ENCODE measurements at regions not wholly inside any gene's neighbourhood (a gene's known extent, or its start where the extent isn't known, plus 50 kb on each side); places are given as distances from the start of the nearest gene placed in this dataset.

DNA sequence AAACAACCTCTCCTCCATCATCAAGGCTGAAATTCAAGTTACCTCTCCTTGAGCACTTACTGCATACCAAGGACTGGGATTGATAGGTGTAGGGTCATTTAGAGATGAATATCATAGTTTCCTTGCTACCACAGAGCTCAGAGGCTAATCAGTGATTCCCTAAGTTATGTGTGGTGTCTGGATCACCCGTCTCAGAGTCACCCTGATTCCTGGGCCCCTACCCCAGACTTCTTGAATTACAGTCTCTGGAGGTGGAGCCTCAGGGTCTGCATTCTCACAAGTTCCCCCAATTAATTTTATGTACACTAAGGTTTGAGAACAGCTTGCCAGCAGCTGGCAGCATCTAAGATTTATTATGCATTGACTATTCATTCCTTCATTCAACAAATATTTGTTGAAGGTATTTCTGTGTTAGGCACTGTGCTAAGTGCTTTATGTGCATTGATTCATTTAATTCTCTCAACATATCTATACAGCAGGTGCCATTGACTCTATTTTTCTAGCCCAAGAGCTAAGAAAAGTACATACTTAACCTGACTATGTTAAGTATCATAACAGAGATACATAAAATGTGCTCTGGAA is 182.9 kb upstream of the FGGY start:
- TF ChIP-seq, protein P1, sequence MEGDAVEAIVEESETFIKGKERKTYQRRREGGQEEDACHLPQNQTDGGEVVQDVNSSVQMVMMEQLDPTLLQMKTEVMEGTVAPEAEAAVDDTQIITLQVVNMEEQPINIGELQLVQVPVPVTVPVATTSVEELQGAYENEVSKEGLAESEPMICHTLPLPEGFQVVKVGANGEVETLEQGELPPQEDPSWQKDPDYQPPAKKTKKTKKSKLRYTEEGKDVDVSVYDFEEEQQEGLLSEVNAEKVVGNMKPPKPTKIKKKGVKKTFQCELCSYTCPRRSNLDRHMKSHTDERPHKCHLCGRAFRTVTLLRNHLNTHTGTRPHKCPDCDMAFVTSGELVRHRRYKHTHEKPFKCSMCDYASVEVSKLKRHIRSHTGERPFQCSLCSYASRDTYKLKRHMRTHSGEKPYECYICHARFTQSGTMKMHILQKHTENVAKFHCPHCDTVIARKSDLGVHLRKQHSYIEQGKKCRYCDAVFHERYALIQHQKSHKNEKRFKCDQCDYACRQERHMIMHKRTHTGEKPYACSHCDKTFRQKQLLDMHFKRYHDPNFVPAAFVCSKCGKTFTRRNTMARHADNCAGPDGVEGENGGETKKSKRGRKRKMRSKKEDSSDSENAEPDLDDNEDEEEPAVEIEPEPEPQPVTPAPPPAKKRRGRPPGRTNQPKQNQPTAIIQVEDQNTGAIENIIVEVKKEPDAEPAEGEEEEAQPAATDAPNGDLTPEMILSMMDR (IDR thresholded peaks at IDR 0.05): no peak
- TF ChIP-seq EP300 (IDR thresholded peaks at IDR 0.05): no peak
- TF ChIP-seq POLR2A (IDR thresholded peaks at IDR 0.05): no peak
- TF ChIP-seq POLR2AphosphoS5 (IDR thresholded peaks at IDR 0.05): no peak

Data from sigmoid colon (tissue), 4 donors.